T-cell (primary cell): ENCODE measurements at regions not wholly inside any gene's neighbourhood (a gene's known extent, or its start where the extent isn't known, plus 50 kb on each side); places are given as distances from the start of the nearest gene placed in this dataset.

ENCODE experiments used
- ATAC-seq, 4 experiments: fragments of 200-7000 bp in 3 of 4; fragments of 150-1000 bp in 1 of 4; cut with Tn5 transposase; replicated peaks in 1 of 4; 1 replicate in 3 of 4; 2 replicates in 1 of 4; pipeline ENCODE4 v1.10.0; 2021; ENCODE audit warnings: moderate library complexity in 3 of 4, mild to moderate bottlenecking in 2 of 4, moderate number of reproducible peaks in 1 of 4
- CTCF ChIA-PET, 2 donors: fragments of 300-600 bp; sonication (Branson Sonifier 250); formaldehyde crosslinking; loops; one replicate each; lab custom pipeline; 2022; ENCODE audit warnings: antibody characterized with exemption in 2 of 2; lab: Charles Lee
- POLR2A ChIA-PET, 2 donors: fragments of 300-600 bp; sonication (Branson Sonifier 250); formaldehyde crosslinking; loops; one replicate each; lab custom pipeline; 2022; ENCODE audit warnings: antibody characterized with exemption in 2 of 2; lab: Charles Lee
- DNase-seq, 35 experiments: peaks; one replicate each; pipeline versions ENCODE4 v3.0.0 to v3.0.0-alpha.2; 2013 to 2023
- H3K27ac ChIP-seq: one replicate; pipeline ENCODE4 v1.5.1; 2013; ENCODE audit warnings: low read length
- H3K27me3 ChIP-seq, 2 experiments: replicated peaks in 1 of 2; 1 replicate in 1 of 2; 2 replicates in 1 of 2; pipeline versions ENCODE4 v1.6.1 to v1.7.0; 2013; ENCODE audit warnings: low read length in 1 of 2, mixed read lengths in 1 of 2; ENCODE audit not compliant: control insufficient read depth in 2 of 2, insufficient read depth in 2 of 2; ENCODE audit errors: extremely low read depth in 1 of 2
- H3K36me3 ChIP-seq, 2 donors: 1 replicate in 1 of 2; 2 replicates in 1 of 2; pipeline versions ENCODE4 v1.6.1 to v1.7.0; 2013; ENCODE audit warnings: low read length in 1 of 2; ENCODE audit not compliant: control insufficient read depth in 2 of 2, insufficient read depth in 1 of 2; ENCODE audit errors: extremely low read depth in 1 of 2
- H3K4me1 ChIP-seq, 2 experiments: 1 replicate in 1 of 2; 2 replicates in 1 of 2; pipeline versions ENCODE4 v1.6.1 to v1.7.0; 2013; ENCODE audit warnings: low read length in 2 of 2, mixed read lengths in 1 of 2; ENCODE audit not compliant: insufficient read depth in 2 of 2, control insufficient read depth in 1 of 2; ENCODE audit errors: extremely low read depth in 1 of 2
- H3K4me3 ChIP-seq, 2 donors: 1 replicate in 1 of 2; 2 replicates in 1 of 2; pipeline versions ENCODE4 v1.5.1 to v1.7.0; 2013; ENCODE audit warnings: mild to moderate bottlenecking in 2 of 2, low read length in 1 of 2, moderate library complexity in 1 of 2; ENCODE audit not compliant: control insufficient read depth in 1 of 2; ENCODE audit errors: extremely low read depth in 1 of 2
- H3K9me3 ChIP-seq: 2 replicates; pipeline ENCODE4 v1.7.0; 2013
- H3K27ac Mint-ChIP-seq, 2 donors: one replicate each; pipeline ENCODE4 v1.8.0; 2020 to 2021; ENCODE audit warnings: mild to moderate bottlenecking in 2 of 2, mixed read lengths in 2 of 2
- H3K27me3 Mint-ChIP-seq, 2 donors: one replicate each; pipeline ENCODE4 v1.8.0; 2021 to 2022; ENCODE audit warnings: mixed read lengths in 2 of 2
- H3K36me3 Mint-ChIP-seq: one replicate; pipeline ENCODE4 v1.8.0; 2021; ENCODE audit warnings: mixed read lengths
- H3K4me1 Mint-ChIP-seq, 3 donors: one replicate each; pipeline ENCODE4 v1.8.0; 2020 to 2022; ENCODE audit warnings: mixed read lengths in 3 of 3, mild to moderate bottlenecking in 1 of 3
- H3K4me3 Mint-ChIP-seq, 3 donors: one replicate each; pipeline ENCODE4 v1.8.0; 2020 to 2022; ENCODE audit warnings: mild to moderate bottlenecking in 3 of 3, mixed read lengths in 3 of 3, moderate library complexity in 3 of 3
- H3K9me3 Mint-ChIP-seq, 3 donors: one replicate each; pipeline ENCODE4 v1.8.0; 2020 to 2022; ENCODE audit warnings: mixed read lengths in 3 of 3
- WGBS: methylation state at CpG from one replicate; pipeline ENCODE4 v1.1.5; 2013; ENCODE audit warnings: missing lambda C conversion rate; ENCODE audit not compliant: insufficient coverage; 5-methylcytosine and 5-hydroxymethylcytosine counted together

DNA sequence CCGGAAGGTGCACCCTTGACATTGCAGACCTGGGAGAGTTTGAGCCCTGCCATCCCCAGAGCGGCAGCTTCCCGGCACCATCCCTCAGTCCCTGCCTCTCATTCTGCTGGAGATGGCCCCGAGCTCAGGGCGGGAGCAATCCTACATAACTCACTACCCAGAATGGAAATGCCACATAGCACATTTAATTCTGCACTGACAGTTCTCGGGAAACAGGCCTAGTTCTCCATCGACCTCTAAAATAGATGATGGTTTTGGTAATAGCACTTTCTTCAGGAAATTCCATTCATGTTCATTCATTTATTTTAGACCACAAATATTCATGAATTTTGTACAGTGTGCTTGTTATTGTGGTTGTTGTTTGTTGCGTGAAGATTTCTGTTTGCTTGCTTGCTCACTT lies 92.9 kb upstream of the SLC14A2 start:
- H3K27me3 ChIP-seq = peaks cover 0 to 5% of the 10 kb centered on the region in 2 experiments
- ChIA-PET CTCF (no interaction called here), POLR2A (no interaction called here)
- H3K36me3 ChIP-seq = no peaks in the 10 kb centered on the region
- Mint-ChIP-seq H3K4me1 (no peaks in the 10 kb centered on the region), H3K9me3 (no peaks in the 10 kb centered on the region), H3K4me3 (no peak overlapping the region), H3K27ac (no peak overlapping the region), H3K27me3 (peaks cover 8 to 15% of the 10 kb centered on the region in 2 donors), H3K36me3 (no peaks in the 10 kb centered on the region)
- WGBS = 90% methylated on average over 3 of the region's 8 CpGs
- ATAC-seq (no peak), DNase-seq (no peak)
- H3K27ac ChIP-seq = no peak overlapping the region
- no peak overlapping the region for H3K4me3 ChIP-seq
- H3K9me3 ChIP-seq = no peaks in the 10 kb centered on the region
- no peaks in the 10 kb centered on the region for H3K4me1 ChIP-seq

DNA sequence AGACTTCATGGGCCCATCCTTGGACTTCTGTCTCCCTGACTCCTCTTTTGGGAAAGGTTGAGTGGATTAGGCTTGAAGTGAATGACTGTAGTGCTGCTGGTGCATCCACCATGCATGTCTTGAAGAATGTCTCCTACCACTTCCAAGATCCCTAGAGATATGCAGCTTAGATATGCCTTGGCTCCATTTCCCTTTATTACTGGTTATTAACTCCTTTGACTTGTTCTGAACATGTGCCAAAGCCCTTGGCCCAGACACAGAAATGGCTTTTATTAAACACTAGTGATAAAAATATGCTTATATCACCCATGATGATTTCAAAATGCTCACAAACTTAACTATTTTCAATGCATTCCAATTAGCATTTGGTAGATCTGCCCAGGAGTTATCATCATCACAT lies 90.0 kb upstream of the SLC14A2 start:
- no peak for ATAC-seq
- ChIA-PET POLR2A (no interaction called here), CTCF (no interaction called here)
- H3K9me3 Mint-ChIP-seq = no peaks in the 10 kb centered on the region
- H3K36me3 Mint-ChIP-seq = no peaks in the 10 kb centered on the region
- H3K27me3 ChIP-seq = peaks cover 0 to 5% of the 10 kb centered on the region in 2 experiments
- no peak overlapping the region for H3K27ac Mint-ChIP-seq
- H3K27me3 Mint-ChIP-seq = peaks cover 4 to 15% of the 10 kb centered on the region in 2 donors
- no peaks in the 10 kb centered on the region for H3K4me1 ChIP-seq
- DNase-seq = no peak
- H3K4me1 Mint-ChIP-seq = no peaks in the 10 kb centered on the region
- no peak overlapping the region for H3K4me3 ChIP-seq
- no peaks in the 10 kb centered on the region for H3K36me3 ChIP-seq
- no peak overlapping the region for H3K27ac ChIP-seq
- no peak overlapping the region for H3K4me3 Mint-ChIP-seq
- H3K9me3 ChIP-seq = no peaks in the 10 kb centered on the region

DNA sequence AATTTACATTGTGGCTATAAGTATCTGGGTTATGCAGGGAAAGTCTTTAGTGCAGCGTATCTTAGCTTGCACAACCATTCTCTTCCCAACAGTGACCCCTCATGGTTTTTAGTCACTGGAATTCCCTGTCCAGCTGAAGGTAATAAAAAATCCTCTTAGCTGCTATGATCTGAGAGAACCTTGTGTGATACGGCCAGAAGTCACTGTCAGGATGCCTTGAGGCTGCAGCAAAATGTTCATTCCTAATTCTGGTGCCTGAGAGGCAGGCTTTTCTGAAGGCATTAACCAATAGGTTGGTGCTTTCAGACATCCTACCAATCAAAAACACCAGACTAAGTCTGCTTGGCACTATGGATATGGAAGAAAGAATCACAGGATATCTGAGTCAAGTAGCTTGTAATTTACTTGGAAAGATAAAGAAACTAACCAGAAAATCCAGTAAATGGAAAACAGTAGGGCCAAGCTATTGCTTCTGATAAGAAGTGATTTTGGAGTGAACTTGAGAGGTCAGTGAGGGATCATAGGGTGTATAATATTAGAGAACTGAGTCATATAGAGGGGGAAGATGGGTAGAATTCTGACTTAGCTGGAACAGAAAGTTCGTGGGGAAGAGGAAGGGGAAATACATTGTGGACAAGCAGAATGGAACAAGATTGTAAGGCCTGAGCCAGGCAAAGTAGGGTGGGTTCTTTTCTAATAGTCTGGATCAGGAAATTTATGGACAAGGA lies 89.0 kb upstream of the SLC14A2 start:
- Mint-ChIP-seq H3K27me3 (peaks cover 4 to 13% of the 10 kb centered on the region in 2 donors), H3K36me3 (no peaks in the 10 kb centered on the region), H3K4me1 (no peaks in the 10 kb centered on the region), H3K4me3 (no peak overlapping the region), H3K27ac (no peak overlapping the region), H3K9me3 (no peaks in the 10 kb centered on the region)
- no peaks in the 10 kb centered on the region for H3K36me3 ChIP-seq
- ChIA-PET CTCF (interaction anchor here in 1 of 2 donors (0.5 kb wide), 1 partner anchor 69 kb away, joined by 3 read pairs; no protein-coding TSS in a partner anchor), POLR2A (no interaction called here)
- WGBS = 38% methylated on average over 2 of the region's 3 CpGs
- peaks cover 0 to 5% of the 10 kb centered on the region in 2 experiments for H3K27me3 ChIP-seq
- DNase-seq (no peak), ATAC-seq (no peak)
- H3K4me3 ChIP-seq = no peak overlapping the region
- no peaks in the 10 kb centered on the region for H3K4me1 ChIP-seq
- H3K9me3 ChIP-seq = no peaks in the 10 kb centered on the region
- H3K27ac ChIP-seq = no peak overlapping the region

DNA sequence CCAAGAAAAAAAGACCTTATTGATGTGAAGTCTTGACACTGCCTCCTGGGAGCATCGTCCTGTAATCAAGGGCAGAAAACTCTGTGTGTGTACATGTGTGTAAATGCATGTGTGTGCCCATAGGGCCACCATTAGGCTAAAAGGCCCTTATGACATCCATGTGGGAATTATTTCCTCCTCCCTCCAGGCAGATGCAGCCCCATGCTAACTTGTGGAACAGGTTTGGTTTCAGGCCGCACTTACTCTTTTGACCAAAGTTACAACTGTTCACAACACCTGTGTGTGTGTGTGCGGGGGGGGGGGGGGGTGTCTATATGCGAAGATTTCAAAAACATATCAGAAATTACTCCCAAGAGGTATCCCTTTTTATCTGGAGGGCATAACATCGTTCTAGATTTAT lies 87.4 kb upstream of the SLC14A2 start:
- Mint-ChIP-seq H3K27ac (no peak overlapping the region), H3K9me3 (peaks cover 0 to 4% (median 4%) of the 10 kb centered on the region in 3 donors), H3K36me3 (no peaks in the 10 kb centered on the region), H3K27me3 (peaks cover 4 to 12% of the 10 kb centered on the region in 2 donors), H3K4me3 (no peak overlapping the region), H3K4me1 (no peaks in the 10 kb centered on the region)
- POLR2A ChIA-PET = no interaction called here
- WGBS = no CpG with 5 or more reads among the region's 5 CpGs
- ATAC-seq = no peak
- Histone ChIP-seq H3K4me1 (no peaks in the 10 kb centered on the region), H3K27ac (no peak overlapping the region), H3K4me3 (no peak overlapping the region), H3K36me3 (no peaks in the 10 kb centered on the region), H3K27me3 (peaks cover 0 to under 1% of the 10 kb centered on the region in 2 experiments), H3K9me3 (no peaks in the 10 kb centered on the region)
- DNase-seq = no peak
- CTCF ChIA-PET = interaction anchor here in 1 of 2 donors (0.7 kb wide), 1 partner anchor 79 kb away, joined by 4 read pairs; no protein-coding TSS in a partner anchor

DNA sequence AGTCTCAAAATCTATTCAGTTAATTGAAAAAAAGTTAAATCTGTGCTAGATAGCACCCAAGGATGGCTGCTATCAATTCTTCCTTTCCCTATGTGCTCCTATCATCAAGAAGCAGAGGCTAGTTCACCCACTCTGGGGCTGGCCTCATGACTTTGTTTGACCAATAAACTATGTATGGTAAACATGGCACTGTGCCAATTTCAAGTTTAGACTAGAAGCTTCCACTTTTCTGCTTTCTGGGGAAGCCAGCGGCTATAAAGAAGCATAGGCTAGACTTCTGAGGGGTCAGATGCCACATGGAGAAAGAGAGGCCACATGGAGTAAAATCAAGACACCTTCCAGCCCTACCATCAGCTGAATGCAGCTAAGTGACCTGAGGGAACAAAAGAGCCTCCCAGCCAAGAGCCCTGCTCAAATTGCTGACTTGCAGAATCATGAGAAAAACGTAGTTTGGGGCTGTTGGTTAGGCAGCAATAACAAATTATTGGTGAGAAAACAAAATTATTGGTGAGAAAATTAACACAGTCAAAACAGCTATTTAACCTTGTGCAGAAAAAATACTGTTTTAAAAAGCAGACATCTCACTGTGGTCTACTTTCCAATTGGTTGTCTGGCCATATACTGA lies 86.5 kb upstream of the SLC14A2 start:
- no peaks in the 10 kb centered on the region for H3K4me1 Mint-ChIP-seq
- Histone ChIP-seq H3K4me3 (no peak overlapping the region), H3K9me3 (no peaks in the 10 kb centered on the region), H3K36me3 (no peaks in the 10 kb centered on the region), H3K4me1 (no peaks in the 10 kb centered on the region), H3K27me3 (no peaks in the 10 kb centered on the region), H3K27ac (no peak overlapping the region)
- H3K4me3 Mint-ChIP-seq = no peak overlapping the region
- ATAC-seq (no peak), DNase-seq (no peak)
- H3K36me3 Mint-ChIP-seq = no peaks in the 10 kb centered on the region
- H3K27ac Mint-ChIP-seq = no peak overlapping the region
- ChIA-PET POLR2A (no interaction called here), CTCF (interaction anchor here in 1 of 2 donors (0.7 kb wide), 1 partner anchor 80 kb away, joined by 4 read pairs; no protein-coding TSS in a partner anchor)
- peaks cover 3 to 8% of the 10 kb centered on the region in 2 donors for H3K27me3 Mint-ChIP-seq
- peaks cover 0 to 8% (median 4%) of the 10 kb centered on the region in 3 donors for H3K9me3 Mint-ChIP-seq
- no CpG with 5 or more reads among the region's 2 CpGs for WGBS

DNA sequence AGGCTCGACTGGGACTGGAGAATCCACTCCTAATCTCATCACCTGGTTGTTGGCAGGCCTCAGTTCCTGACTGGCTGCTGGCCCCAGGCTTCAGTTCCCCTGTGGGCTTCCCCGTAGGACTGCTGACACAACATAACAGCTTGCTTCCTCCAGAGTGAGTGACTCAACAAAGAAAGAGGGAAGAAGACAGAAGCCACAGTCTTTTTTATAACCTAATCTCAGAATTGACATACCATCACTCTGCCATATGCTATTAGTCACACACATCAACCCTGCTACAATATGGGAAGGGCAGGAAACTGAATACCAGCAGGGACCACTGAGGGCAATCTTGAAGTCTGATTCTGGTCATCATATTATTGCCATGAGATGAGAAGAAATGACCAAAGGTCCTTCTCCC lies 76.8 kb upstream of the SLC14A2 start:
- Mint-ChIP-seq H3K4me3 (no peak overlapping the region), H3K9me3 (peaks cover 4 to 11% (median 6%) of the 10 kb centered on the region in 3 donors), H3K4me1 (no peaks in the 10 kb centered on the region), H3K27me3 (peaks cover 19 to 31% of the 10 kb centered on the region in 2 donors), H3K36me3 (no peaks in the 10 kb centered on the region), H3K27ac (no peak overlapping the region)
- ChIA-PET POLR2A (no interaction called here), CTCF (interaction anchor here in 1 of 2 donors (0.5 kb wide), 1 partner anchor 465 kb away, joined by 7 read pairs; no protein-coding TSS in a partner anchor)
- DNase-seq (no peak), ATAC-seq (no peak)
- 47% methylated on average over 2 of the region's 2 CpGs for WGBS
- H3K27me3 ChIP-seq = peaks cover 0 to 8% of the 10 kb centered on the region in 2 experiments
- H3K9me3 ChIP-seq = no peaks in the 10 kb centered on the region
- H3K36me3 ChIP-seq = no peaks in the 10 kb centered on the region
- no peaks in the 10 kb centered on the region for H3K4me1 ChIP-seq
- no peak overlapping the region for H3K4me3 ChIP-seq
- H3K27ac ChIP-seq = no peak overlapping the region
